DMS114 treated with DMSO at 0.1 percent for 48 hours (cell line): ENCODE measurements at regions not wholly inside any gene's neighbourhood (a gene's known extent, or its start where the extent isn't known, plus 50 kb on each side); places are given as distances from the start of the nearest gene placed in this dataset.
"Not testable (repeated sequence)": the region's sequence is repeated elsewhere in the genome, so short reads cannot be mapped to it uniquely, and the experiment has no call there.

ENCODE experiments used
- DNase-seq: peaks from one replicate; lab custom pipeline; 2025; ENCODE audit not compliant: unreplicated experiment; lab: John Stamatoyannopoulos, UW

DNA sequence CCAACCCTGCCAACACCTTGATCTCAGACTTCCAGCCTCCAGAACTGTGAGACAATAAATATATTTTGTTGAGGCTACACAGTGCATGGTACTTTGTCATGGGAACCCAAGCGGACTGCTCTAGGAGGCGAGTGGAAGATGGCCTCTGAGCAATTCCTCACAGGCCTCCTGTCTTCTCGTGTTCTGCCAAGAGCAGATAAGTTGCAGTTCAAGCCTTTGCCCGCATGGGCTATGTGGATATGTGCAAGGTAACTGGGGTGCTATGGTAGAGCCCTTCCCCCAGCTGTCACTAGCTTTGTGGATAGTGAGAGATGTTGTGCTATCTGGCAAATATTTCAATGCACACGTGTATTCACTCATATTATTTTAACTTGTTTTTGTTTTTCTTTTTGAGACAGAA lies 156.0 kb upstream of the BCOR start:
- no peak for DNase-seq

- no peak for DNase-seq
These were observed 151.8 kb upstream of the BCOR start for GRCh38 chrX:40249582-40249981.

- DNase-seq: no peak
These were observed 151.1 kb upstream of the BCOR start for GRCh38 chrX:40248822-40249221.

DNA sequence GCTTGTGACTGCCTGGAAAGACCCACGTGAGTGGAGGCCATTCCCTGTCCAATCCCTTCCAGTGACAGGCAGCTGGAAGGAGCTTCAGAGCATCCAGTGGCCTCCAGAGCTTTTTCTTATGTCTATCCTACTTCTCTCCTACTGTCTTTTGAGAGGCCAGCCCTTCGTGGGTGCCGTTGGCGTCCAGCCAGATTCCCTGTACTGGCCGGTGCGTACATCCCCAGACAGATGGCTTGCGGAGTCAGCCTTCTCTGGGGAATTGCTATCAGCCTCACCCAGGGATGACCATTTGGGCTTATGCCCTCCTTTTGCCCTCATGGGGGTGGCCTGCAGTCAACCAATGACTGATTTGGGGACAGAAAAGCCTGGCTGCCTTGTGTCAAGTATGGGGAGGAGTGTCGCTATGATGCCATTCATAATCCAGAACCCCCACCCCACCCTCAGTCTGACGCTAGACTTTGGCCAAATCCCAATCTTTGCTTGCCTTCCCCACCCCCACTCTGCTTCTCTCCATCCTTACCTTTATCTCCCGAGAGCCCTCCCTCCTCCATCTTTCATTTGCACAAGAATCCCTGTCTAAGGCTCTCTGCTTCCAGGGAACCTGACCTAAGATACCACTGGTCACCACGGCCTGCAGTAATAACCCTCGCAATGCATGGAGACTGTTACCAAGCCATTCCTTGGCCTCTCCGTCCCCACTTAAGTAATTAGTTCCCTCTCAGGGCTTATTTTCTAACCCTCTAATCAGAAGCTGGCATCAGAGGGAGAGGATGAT lies 150.3 kb upstream of the BCOR start:
- DNase-seq: no peak

GRCh38 chrX:40247382-40247781 lies 149.6 kb upstream of the BCOR start:
- no peak for DNase-seq

- no peak for DNase-seq
These were observed 147.8 kb upstream of the BCOR start for GRCh38 chrX:40245488-40246071.

DNA sequence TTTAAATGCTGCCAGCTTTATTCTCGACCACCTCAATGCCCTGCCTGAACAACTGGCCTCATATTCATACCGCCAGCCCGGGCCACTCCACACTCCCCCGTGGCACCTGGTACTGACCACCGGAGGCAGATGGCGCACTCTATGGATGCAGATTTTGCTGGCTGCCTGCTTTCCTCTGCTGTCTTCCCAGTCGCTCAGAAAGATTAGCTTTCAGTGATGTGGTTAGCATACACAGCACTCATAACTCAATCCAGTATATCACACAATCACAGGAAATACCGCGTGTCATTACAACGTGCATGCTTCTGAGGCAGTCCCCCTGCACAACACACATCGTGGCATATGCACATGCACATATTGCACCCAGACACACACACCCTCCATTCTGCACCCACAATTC lies 147.2 kb upstream of the BCOR start:
- DNase-seq: no peak

- no peak for DNase-seq
These were observed 146.2 kb upstream of the BCOR start for GRCh38 chrX:40243755-40244515.

DNA sequence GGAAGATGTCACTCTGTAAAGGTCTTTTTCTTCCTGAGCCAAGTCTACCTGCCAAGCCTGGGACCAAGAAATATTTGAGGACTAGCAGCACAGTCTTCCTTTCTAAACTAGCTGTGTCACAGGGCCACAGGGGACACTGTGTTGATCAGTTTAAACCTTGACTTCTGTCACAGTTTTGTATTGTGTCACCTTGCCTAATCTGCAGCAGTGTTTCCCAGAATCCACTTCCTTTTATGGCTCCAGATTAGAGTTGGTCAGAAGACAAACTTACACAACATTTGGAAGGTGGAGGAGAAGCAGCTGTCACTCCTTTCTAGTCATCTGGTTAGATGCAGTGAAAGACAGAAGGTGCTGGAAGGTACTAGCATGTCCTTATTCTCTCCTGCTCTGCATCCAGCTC lies 143.1 kb upstream of the BCOR start:
- no peak for DNase-seq

- DNase-seq: no peak
These were observed 140.0 kb upstream of the BCOR start for GRCh38 chrX:40237731-40238178.

- no peak for DNase-seq
These were observed 132.9 kb upstream of the BCOR start for GRCh38 chrX:40230646-40231045.

DNA sequence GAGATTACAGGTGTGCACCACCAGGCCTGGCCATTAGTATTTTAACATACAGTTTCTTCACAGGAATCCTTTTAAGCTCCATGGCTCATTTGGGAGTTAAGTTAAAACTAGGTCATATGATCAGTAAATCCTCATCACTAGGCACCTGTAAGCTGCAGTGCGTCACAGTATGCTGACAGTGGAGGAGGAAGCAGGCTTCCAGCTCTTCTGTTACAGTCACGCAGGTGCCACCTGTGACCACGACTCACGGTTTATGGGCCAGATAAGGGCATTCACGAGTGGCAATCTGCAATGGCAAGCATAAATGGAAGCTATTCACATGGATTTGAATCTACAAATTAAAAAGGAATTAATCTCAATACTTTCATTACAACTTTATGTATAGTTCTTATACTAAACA lies 129.4 kb upstream of the BCOR start:
- DNase-seq: no peak

DNA sequence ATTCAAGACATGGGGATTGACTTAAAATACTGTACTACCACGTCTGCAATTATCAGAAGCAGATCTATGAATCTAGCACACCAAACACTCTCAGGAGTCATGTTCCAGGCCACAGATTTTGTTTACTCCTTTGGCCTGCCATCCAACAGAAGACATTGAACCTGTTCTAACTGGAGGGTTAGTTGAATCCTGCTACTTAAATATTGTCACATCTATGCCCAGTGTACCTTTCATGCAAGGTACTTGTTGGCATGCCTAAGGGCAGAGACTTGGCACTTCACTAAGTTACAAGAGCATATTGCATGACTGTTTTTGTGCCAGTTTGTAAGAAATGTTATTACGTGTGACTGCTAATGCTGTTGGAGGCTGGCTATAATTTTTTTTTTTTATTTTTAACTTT lies 126.9 kb upstream of the BCOR start:
- DNase-seq: no peak

DNA sequence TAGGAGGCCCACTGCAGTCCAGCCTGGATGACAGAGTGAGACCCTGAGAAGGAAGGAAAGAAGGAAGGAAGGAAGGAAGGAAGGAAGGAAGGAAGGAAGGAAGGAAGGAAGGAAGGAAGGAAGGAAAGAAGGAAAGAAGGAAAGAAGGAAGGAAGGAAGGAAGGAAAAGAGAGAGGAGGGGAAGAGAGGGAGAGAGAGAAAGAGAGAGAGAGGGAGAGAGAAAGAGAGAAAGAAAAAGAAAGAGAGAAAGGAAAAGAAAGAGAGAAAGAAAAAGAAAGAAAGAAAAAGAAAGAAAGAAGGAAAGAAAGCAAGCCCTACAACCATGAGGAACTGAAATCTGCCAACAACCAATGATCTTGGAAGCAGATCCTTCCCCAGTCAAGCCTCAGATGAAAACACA lies 124.9 kb upstream of the BCOR start:
- DNase-seq: not testable (repeated sequence)

GRCh38 chrX:40213092-40213491 lies 115.3 kb upstream of the BCOR start:
- no peak for DNase-seq

DNA sequence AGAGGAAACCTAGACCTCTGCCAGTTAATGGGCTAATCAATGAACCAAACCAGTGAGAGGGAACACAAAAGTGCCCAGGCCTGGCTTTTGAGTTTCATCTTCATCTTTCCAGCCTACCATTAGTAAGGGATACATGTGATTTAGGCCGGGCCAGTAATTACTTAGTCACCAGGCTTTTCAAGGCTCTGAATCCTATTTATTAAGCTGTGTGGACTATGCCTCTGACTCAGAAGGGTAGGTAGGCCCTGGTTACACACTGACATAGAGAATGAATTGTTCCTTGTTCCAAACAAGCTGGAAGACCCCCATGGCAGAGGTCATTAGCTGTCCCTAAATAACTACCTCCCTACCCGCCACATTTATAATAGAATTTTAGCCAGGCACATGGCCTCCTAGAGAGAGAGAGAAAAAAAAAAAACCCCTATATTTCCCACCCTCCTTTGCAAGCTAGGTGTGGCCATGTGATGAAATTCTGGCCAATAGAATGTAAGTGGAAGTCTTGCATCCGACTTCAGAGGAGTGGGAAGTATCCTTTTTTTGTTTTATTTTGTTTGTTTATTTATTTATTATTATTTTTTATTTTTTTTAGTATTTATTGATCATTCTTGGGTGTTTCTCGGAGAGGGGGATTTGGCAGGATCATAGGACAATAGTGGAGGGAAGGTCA lies 112.3 kb upstream of the BCOR start:
- no peak for DNase-seq

DNA sequence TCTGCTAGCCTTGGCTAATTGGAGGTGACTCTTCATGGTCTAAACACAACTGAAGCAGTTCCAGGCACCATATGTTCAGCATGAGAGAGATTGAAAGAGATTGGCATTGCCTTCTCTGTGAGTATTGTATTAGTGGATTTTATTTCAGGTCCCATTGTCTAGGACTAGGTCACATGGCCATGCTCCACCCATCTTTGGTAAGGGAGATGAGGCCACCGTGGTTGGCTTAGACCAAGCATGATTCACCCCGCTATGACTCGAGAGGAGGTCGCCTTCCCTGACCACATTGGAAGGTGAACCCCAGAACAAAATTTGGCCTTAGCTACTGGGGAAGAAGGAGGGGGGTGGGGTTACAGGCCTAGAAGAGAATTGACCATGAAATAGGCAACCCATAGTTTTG lies 109.9 kb upstream of the BCOR start:
- no peak for DNase-seq

DNA sequence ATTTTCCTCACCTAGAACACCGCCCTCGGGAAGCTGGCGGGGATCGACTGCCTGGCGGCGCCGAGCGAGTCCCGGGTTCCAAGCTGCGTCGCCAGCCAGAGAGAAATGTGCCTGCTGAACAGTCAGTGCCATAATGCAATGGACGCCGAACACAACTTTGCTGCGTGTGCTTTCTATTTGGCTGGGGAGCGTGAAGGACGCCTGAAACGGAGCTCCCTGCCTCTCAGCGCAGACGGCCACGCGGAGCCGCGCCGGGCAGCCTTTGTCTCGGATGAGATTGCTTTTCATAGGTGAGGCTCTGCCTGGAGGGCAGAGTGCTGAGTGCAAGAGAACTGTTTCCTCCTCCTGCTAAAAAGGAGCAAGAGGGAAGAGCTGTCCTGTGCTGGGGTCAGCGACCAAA lies 107.7 kb upstream of the BCOR start:
- no peak for DNase-seq

DNA sequence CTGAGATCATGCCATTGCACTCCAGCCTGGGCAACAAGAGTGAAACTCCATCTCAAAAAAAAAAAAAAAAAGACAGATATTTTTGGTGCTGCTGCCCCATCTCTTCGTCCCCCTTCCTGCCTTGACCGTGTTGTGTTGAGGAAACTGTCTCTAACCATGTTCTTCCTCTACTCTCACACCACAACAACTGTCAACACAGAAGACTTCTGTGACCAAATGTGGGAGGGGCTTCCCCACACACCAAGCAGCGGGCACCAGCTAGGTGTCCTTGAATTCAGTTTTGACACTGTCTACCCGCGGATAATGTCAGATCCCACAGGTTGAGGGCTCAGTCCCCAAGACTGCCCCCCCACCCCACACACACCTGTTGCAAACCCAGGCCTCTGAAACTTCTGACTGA lies 104.7 kb upstream of the BCOR start:
- DNase-seq: no peak

- DNase-seq: no peak
These were observed 103.6 kb upstream of the BCOR start for GRCh38 chrX:40201329-40201885.

DNA sequence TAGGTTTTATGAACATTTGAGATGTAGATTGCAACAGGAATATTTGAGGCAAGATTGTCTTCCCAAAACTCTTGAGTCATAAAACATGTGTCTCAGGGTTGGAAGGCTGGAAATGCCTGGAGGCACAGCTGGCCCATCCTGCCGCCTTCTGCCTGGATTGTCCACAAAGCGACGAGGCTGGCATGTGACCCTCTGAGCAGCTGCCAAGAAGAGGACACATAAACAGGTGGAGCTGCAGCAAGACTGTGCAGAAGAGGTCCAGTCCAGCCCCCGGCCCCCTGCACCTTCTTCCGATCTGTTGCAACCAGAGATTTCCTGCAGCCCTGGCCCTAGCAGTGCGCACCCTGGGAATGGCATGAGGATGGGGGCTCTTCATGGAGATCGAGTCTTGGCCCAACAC lies 101.9 kb upstream of the BCOR start:
- DNase-seq: no peak
